HepG2 (cell line): ENCODE measurements at regions not wholly inside any gene's neighbourhood (a gene's known extent, or its start where the extent isn't known, plus 50 kb on each side); places are given as distances from the start of the nearest gene placed in this dataset.

ENCODE experiments used
- ATAC-seq: fragments of 200-7000 bp; cut with Tn5 transposase; 3 replicates; pipeline ENCODE4 v1.9.1; 2020; ENCODE audit warnings: mild to moderate bottlenecking, moderate library complexity
- BruUV-seq: library from RNA; stranded (reverse); fragments of 400-500 nt; replicated peaks from 2 replicates; lab custom pipeline; 2021; lab: Mats Ljungman, UMichigan
- CTCF ChIA-PET: fragments of 300-600 bp; formaldehyde crosslinking; extraction: SDS; loops from one replicate; lab custom pipeline; 2021; ENCODE audit warnings: low total read pairs, inconsistent platforms, low intra/inter-chr PET ratio; lab: Yijun Ruan, JAX
- POLR2A ChIA-PET: fragments of 350-600 bp; sonication (Branson Sonifier 250); formaldehyde crosslinking; loops from one replicate; lab custom pipeline; 2020; ENCODE audit warnings: antibody characterized with exemption, inconsistent platforms; lab: Yijun Ruan, JAX
- DNase-seq: peaks from one replicate; pipeline ENCODE4 v3.0.0-alpha.2; 2015; ENCODE audit warnings: low spot score
- FAIRE-seq: peaks from 3 replicates; lab custom pipeline; 2011; peaks lifted over from hg19 to GRCh38; lab: Jason Lieb, UNC
- H2AFZ ChIP-seq: one replicate; pipeline ENCODE4 v1.6.1; 2011; ENCODE audit warnings: low read length, inconsistent platforms
- H3K27ac ChIP-seq: fragments of 300-600 bp; 3 replicates; pipeline ENCODE4 v1.8.0; 2011; ENCODE audit warnings: mixed run types, mild to moderate bottlenecking, mixed read lengths, low read length, inconsistent platforms; ENCODE audit not compliant: insufficient read depth; ENCODE audit errors: extremely low read length
- H3K27me3 ChIP-seq, 2 experiments: fragments of 200-600 bp in 1 of 2; 2 replicates in 1 of 2; 3 replicates in 1 of 2; pipeline versions ENCODE4 v1.6.0 to v1.8.0; 2011; ENCODE audit warnings: low read length in 2 of 2, mild to moderate bottlenecking in 2 of 2, moderate library complexity in 2 of 2, inconsistent platforms in 1 of 2; ENCODE audit not compliant: insufficient read depth in 2 of 2, control insufficient read depth in 1 of 2
- H3K36me3 ChIP-seq, 2 experiments: fragments of 200-600 bp in 1 of 2; replicated peaks in 1 of 2; 2 replicates in 1 of 2; 3 replicates in 1 of 2; pipeline versions ENCODE4 v1.5.1 to v1.8.0; 2011; ENCODE audit warnings: low read length in 2 of 2, inconsistent platforms in 1 of 2; ENCODE audit not compliant: insufficient read depth in 2 of 2, control insufficient read depth in 1 of 2
- H3K4me1 ChIP-seq: 2 replicates; pipeline ENCODE4 v1.5.1; 2012; ENCODE audit warnings: low read length, inconsistent platforms; ENCODE audit not compliant: insufficient read depth
- H3K4me2 ChIP-seq: 2 replicates; pipeline ENCODE4 v1.6.0; 2011; ENCODE audit warnings: low read depth, low read length, inconsistent platforms
- H3K4me3 ChIP-seq, 3 experiments: fragments of 200-600 bp in 1 of 3; sonication (generic), shearing (Covaris generic) in 1 of 3; replicated peaks in 1 of 3; 2 replicates each; pipeline ENCODE4 v1.5.1; 2011 to 2016; ENCODE audit warnings: low read length in 3 of 3, inconsistent platforms in 2 of 3, low read depth in 2 of 3, mild to moderate bottlenecking in 2 of 3, control low read depth in 1 of 3, mixed read lengths in 1 of 3; ENCODE audit not compliant: insufficient read depth in 1 of 3
- H3K79me2 ChIP-seq: one replicate; pipeline ENCODE4 v1.6.1; 2011; ENCODE audit warnings: low read length, inconsistent platforms; ENCODE audit not compliant: insufficient read depth
- H3K9ac ChIP-seq: 2 replicates; pipeline ENCODE4 v1.6.0; 2011; ENCODE audit warnings: mild to moderate bottlenecking, low read depth, low read length, inconsistent platforms; ENCODE audit not compliant: insufficient read depth
- H3K9me3 ChIP-seq: 2 replicates; pipeline ENCODE4 v1.5.1; 2012; ENCODE audit warnings: mild to moderate bottlenecking, low read length
- H4K20me1 ChIP-seq: 2 replicates; pipeline ENCODE4 v1.6.0; 2011; ENCODE audit warnings: inconsistent platforms, mild to moderate bottlenecking, low read length, moderate library complexity; ENCODE audit not compliant: insufficient read depth
- KDM6A ChIP-seq: IDR thresholded peaks from 2 replicates; pipeline ENCODE4 v1.6.1; 2016; ENCODE audit warnings: low read depth
- MAFF ChIP-seq: IDR thresholded peaks from 2 replicates; pipeline ENCODE4 v1.6.1; 2011; ENCODE audit warnings: low read depth, low read length, improper control_type of control experiment
- MAFK ChIP-seq, 2 experiments: IDR thresholded peaks in 1 of 2; conservative IDR thresholded peaks in 1 of 2; 2 replicates each; pipeline ENCODE4 v1.6.1; 2011; ENCODE audit warnings: improper control_type of control experiment in 2 of 2, low read length in 2 of 2
- NBN ChIP-seq: fragments of 450-650 bp; conservative IDR thresholded peaks from 2 replicates; pipeline ENCODE4 v1.6.1; 2017
- TRIM24 ChIP-seq: sonication (generic); formaldehyde crosslinking; IDR thresholded peaks from 2 replicates; pipeline ENCODE4 v1.8.0; 2022; ENCODE audit warnings: mild to moderate bottlenecking, missing genetic modification reagents
- ZBTB10 ChIP-seq: sonication (generic); formaldehyde crosslinking; IDR thresholded peaks from 2 replicates; pipeline ENCODE4 v1.4.0; 2020; ENCODE audit warnings: missing genetic modification reagents, borderline replicate concordance
- ZBTB14 ChIP-seq: sonication (generic); formaldehyde crosslinking; IDR thresholded peaks from 2 replicates; pipeline ENCODE4 v1.4.0; 2020; ENCODE audit warnings: missing genetic modification reagents
- ZNF282 ChIP-seq: fragments of 450-650 bp; IDR thresholded peaks from 2 replicates; pipeline ENCODE4 v1.6.1; 2018; ENCODE audit not compliant: partially characterized antibody
- ZNF674 ChIP-seq: sonication (generic); formaldehyde crosslinking; IDR thresholded peaks from 2 replicates; pipeline ENCODE4 v1.5.0; 2020; ENCODE audit warnings: low read depth, mild to moderate bottlenecking, missing genetic modification reagents
- WGBS: methylation state at CpG from one replicate; pipeline ENCODE4 v1.1.6; 2017; ENCODE audit warnings: low lambda C conversion rate; 5-methylcytosine and 5-hydroxymethylcytosine counted together
- in situ Hi-C: cut with HindIII; loops from 2 replicates; pipeline ENCODE4 v1.10.0; 2017; ENCODE audit warnings: low pct_unique_long_range_greater_than_20kb; ENCODE audit not compliant: extremely low pct_ligation_motif_present
- intact Hi-C: fragments of 100-400 bp; cut with micrococcal nuclease; formaldehyde crosslinking; loops from one replicate; pipeline ENCODE4 v1.10.0; 2022; ENCODE audit not compliant: unreplicated experiment
- TF ChIP-seq, protein P1 (sequence below): sonication (generic); formaldehyde crosslinking; IDR thresholded peaks from 2 replicates; pipeline ENCODE4 v1.4.0; 2020; ENCODE audit warnings: missing genetic modification reagents

DNA sequence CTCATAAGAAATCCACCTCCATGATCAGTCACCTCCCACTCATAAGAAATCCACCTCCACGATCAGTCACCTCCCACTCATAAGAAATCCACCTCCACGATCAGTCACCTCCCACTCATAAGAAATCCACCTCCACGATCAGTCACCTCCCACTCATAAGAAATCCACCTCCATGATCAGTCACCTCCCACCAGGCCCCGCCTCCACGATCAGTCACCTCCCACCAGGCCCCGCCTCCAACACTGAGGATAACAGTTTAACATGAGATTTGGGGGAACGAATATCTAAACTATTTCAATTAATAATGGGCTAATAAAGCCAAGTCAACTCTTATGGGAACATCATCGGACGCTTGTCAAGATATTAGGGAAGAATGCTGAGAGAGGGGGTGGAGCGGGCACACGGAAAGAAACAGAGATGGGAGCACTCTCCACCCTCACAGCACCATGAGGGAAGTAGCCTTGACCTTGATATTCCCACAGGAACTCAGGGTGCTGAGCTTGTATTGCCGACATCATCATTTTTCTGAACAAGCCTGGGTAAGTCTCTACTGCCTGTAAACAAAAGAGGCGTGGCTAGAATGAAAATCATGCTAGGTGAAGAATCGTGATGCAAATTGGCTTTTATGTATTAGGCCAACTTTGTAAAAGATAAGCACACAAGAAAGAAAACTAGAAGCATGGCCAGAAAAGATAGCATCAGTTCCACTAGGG lies 303.5 kb upstream of the KLF6 start:
- no peak overlapping the region for H3K9ac ChIP-seq
- in situ Hi-C loops = no loop called here
- intact Hi-C loops = no loop called here
- TF ChIP-seq MAFK (conservative IDR thresholded peaks at IDR 0.05 in 1 of 2, IDR thresholded peaks at IDR 0.05 in 1 of 2; ENCODE audit: low read length in 2 of 2) (peak; percentile 90 to 96), MAFF (peak; percentile 94), ZNF674 (no peak)
- TF ChIP-seq, all 625 proteins: peak for 2
- H3K4me3 ChIP-seq = no peak overlapping the region
- peaks cover 0 to 25% of the 10 kb centered on the region in 2 experiments; a peak in 3 of 5 replicates for H3K27me3 ChIP-seq
- WGBS = 26% methylated on average over 14 of the region's 14 CpGs
- no TSS peak for BruUV-seq
- CTCF ChIA-PET = no interaction called here
- DNase-seq (no peak), FAIRE-seq (no peak), ATAC-seq (no peak)
- H3K36me3 ChIP-seq = no peaks in the 10 kb centered on the region
- no peaks in the 10 kb centered on the region for H3K4me1 ChIP-seq
- no peaks in the 10 kb centered on the region for H4K20me1 ChIP-seq
- H2AFZ ChIP-seq = no peak overlapping the region
- no peak overlapping the region for H3K27ac ChIP-seq
- H3K9me3 ChIP-seq = no peaks in the 10 kb centered on the region
- H3K4me2 ChIP-seq = no peak overlapping the region
- no peaks in the 10 kb centered on the region for H3K79me2 ChIP-seq
- POLR2A ChIA-PET = no interaction called here

DNA sequence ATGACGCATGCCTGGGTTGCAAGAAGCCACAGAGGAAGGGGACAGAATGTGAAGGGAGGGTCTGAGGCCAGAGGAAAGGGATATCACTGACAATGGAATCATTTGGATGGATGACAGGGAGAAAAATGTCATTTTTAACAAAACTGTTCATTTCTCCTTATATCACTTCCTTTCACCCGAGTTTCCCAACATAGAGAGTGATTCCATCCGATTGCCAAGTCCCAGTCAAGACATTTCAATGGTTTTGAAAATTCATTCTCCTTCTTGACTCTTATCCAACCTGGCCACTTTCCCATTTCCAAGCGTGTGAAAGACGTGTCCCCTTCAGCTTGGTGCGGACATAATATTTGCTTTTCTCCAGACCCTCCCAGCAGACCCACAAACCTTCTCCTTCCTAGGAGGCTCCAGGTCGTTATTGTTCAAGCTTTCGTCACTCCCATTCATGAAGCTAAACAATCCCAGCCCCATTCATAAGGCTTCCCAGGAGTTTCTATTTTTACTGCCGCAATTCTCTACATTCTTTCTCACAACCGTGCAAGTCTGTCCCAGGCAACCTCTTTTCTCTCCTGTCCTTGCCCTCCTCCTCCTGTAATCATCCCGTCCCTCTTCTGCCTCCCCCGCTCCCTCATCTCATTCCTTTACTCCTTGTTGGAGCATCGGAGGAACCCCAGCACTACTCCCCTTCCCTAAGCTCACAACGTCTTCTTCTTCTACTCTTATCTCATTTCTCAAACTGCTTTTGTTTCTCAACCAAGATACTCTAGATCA lies 301.3 kb upstream of the KLF6 start:
- POLR2A ChIA-PET = no interaction called here
- no peak overlapping the region for H3K27ac ChIP-seq
- H2AFZ ChIP-seq = no peak overlapping the region
- FAIRE-seq (no peak), ATAC-seq (no peak), DNase-seq (no peak)
- H3K4me3 ChIP-seq = no peak overlapping the region
- CTCF ChIA-PET = no interaction called here
- BruUV-seq = no TSS peak
- no peaks in the 10 kb centered on the region for H3K79me2 ChIP-seq
- no peak overlapping the region for H3K4me2 ChIP-seq
- intact Hi-C loops (no loop called here), in situ Hi-C loops (no loop called here)
- 27% methylated on average over 14 of the region's 14 CpGs for WGBS
- H3K9me3 ChIP-seq = no peaks in the 10 kb centered on the region
- no peak overlapping the region for H3K9ac ChIP-seq
- no peaks in the 10 kb centered on the region for H3K4me1 ChIP-seq
- no peaks in the 10 kb centered on the region for H4K20me1 ChIP-seq
- H3K36me3 ChIP-seq = no peaks in the 10 kb centered on the region
- H3K27me3 ChIP-seq = peaks cover 0 to 26% of the 10 kb centered on the region in 2 experiments; a peak in 3 of 5 replicates
- TF ChIP-seq TRIM24 = no peak
- no peak for TF ChIP-seq ZNF282
- TF ChIP-seq, protein P1, sequence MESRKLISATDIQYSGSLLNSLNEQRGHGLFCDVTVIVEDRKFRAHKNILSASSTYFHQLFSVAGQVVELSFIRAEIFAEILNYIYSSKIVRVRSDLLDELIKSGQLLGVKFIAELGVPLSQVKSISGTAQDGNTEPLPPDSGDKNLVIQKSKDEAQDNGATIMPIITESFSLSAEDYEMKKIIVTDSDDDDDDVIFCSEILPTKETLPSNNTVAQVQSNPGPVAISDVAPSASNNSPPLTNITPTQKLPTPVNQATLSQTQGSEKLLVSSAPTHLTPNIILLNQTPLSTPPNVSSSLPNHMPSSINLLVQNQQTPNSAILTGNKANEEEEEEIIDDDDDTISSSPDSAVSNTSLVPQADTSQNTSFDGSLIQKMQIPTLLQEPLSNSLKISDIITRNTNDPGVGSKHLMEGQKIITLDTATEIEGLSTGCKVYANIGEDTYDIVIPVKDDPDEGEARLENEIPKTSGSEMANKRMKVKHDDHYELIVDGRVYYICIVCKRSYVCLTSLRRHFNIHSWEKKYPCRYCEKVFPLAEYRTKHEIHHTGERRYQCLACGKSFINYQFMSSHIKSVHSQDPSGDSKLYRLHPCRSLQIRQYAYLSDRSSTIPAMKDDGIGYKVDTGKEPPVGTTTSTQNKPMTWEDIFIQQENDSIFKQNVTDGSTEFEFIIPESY (CRISPR knock-in tag) = no peak
- no peak for TF ChIP-seq KDM6A (CRISPR knock-in tag)
- TF ChIP-seq ZBTB10 (CRISPR knock-in tag) = no peak
- no peak for TF ChIP-seq NBN
- no peak for TF ChIP-seq ZBTB14
